Activated naive CD4-positive, alpha-beta T cell treated with anti-CD3 and anti-CD28 coated beads, Interleukin-2, amount 50 U/mL, for 16 hours (primary cell): ENCODE measurements at regions not wholly inside any gene's neighbourhood (a gene's known extent, or its start where the extent isn't known, plus 50 kb on each side); places are given as distances from the start of the nearest gene placed in this dataset.
"Not testable (repeated sequence)": the region's sequence is repeated elsewhere in the genome, so short reads cannot be mapped to it uniquely, and the experiment has no call there.

ENCODE experiments used
- DNase-seq: peaks from one replicate; pipeline ENCODE4 v3.0.0-alpha.2; 2020

- no peak for DNase-seq
Measured at GRCh38 chr5:165370233-165370632, 1864.8 kb downstream of the MAT2B start.

GRCh38 chr5:165370794-165371193 lies 1865.4 kb downstream of the MAT2B start:
- DNase-seq, result no peak

- no peak for DNase-seq
Measured at GRCh38 chr5:165375201-165375600, 1869.8 kb downstream of the MAT2B start.

- DNase-seq, result no peak
Measured at GRCh38 chr5:165393839-165394238, 1888.4 kb downstream of the MAT2B start.

GRCh38 chr5:165397516-165397915 lies 1892.1 kb downstream of the MAT2B start:
- DNase-seq, result no peak

GRCh38 chr5:165400086-165400485 lies 1894.7 kb downstream of the MAT2B start:
- no peak for DNase-seq

GRCh38 chr5:165404917-165405316 lies 1899.5 kb downstream of the MAT2B start:
- DNase-seq, result no peak

GRCh38 chr5:165405340-165405739 lies 1899.9 kb downstream of the MAT2B start:
- DNase-seq, result no peak

- no peak for DNase-seq
Measured at GRCh38 chr5:165407352-165407751, 1901.9 kb downstream of the MAT2B start.

- DNase-seq, result no peak
Measured at GRCh38 chr5:165410476-165410875, 1905.1 kb downstream of the MAT2B start.

- DNase-seq, result not testable (repeated sequence)
Measured at GRCh38 chr5:165411532-165411931, 1906.1 kb downstream of the MAT2B start.

GRCh38 chr5:165420493-165420892 lies 1915.1 kb downstream of the MAT2B start:
- no peak for DNase-seq

- DNase-seq, result no peak
Measured at GRCh38 chr5:165423697-165424299, 1918.4 kb downstream of the MAT2B start.

- DNase-seq, result no peak
Measured at GRCh38 chr5:165425594-165425993, 1920.2 kb downstream of the MAT2B start.

GRCh38 chr5:165448753-165449152 lies 1943.3 kb downstream of the MAT2B start:
- DNase-seq, result no peak

GRCh38 chr5:165457859-165458481 lies 1952.6 kb downstream of the MAT2B start:
- no peak for DNase-seq

- no peak for DNase-seq
Measured at GRCh38 chr5:165459232-165459631, 1953.8 kb downstream of the MAT2B start.

- no peak for DNase-seq
Measured at GRCh38 chr5:165460911-165461310, 1955.5 kb downstream of the MAT2B start.

- DNase-seq, result no peak
Measured at GRCh38 chr5:165477546-165477945, 1972.1 kb downstream of the MAT2B start.

GRCh38 chr5:165495829-165496380 lies 1990.5 kb downstream of the MAT2B start:
- DNase-seq, result no peak

GRCh38 chr5:165497707-165498106 lies 1992.3 kb downstream of the MAT2B start:
- no peak for DNase-seq

GRCh38 chr5:165502893-165503691 lies 1997.7 kb downstream of the MAT2B start:
- no peak for DNase-seq

GRCh38 chr5:165504674-165505073 lies 1999.3 kb downstream of the MAT2B start:
- DNase-seq, result no peak

- no peak for DNase-seq
Measured at GRCh38 chr5:165508286-165508685, 2002.9 kb downstream of the MAT2B start.
